Trophoblast cell (in vitro differentiated cells and primary cell): ENCODE measurements at regions not wholly inside any gene's neighbourhood (a gene's known extent, or its start where the extent isn't known, plus 50 kb on each side); places are given as distances from the start of the nearest gene placed in this dataset.

Experiments used
- DNase-seq, 2 donors: peaks; one replicate each; pipeline ENCODE4 v3.0.0-alpha.2; 2016
- H2AFZ ChIP-seq: 2 replicates; pipeline ENCODE4 v1.6.1; 2013; ENCODE audit warnings: low read length, moderate library complexity, mild to moderate bottlenecking; ENCODE audit not compliant: insufficient read depth, poor library complexity
- H2AK5ac ChIP-seq: 2 replicates; pipeline ENCODE4 v1.6.1; 2013; ENCODE audit warnings: mild to moderate bottlenecking, low read length
- H2BK120ac ChIP-seq: 2 replicates; pipeline ENCODE4 v1.6.1; 2013; ENCODE audit warnings: low read length, mild to moderate bottlenecking, moderate library complexity; ENCODE audit not compliant: insufficient read depth, poor library complexity
- H2BK12ac ChIP-seq: 2 replicates; pipeline ENCODE4 v1.6.1; 2013; ENCODE audit warnings: mild to moderate bottlenecking, low read length, moderate library complexity
- H2BK5ac ChIP-seq: 2 replicates; pipeline ENCODE4 v1.6.1; 2013; ENCODE audit warnings: low read length, low read depth, moderate library complexity, mild to moderate bottlenecking; ENCODE audit not compliant: poor library complexity
- H3K14ac ChIP-seq: 2 replicates; pipeline ENCODE4 v1.6.1; 2013; ENCODE audit warnings: mild to moderate bottlenecking, low read length
- H3K18ac ChIP-seq: 2 replicates; pipeline ENCODE4 v1.6.1; 2013; ENCODE audit warnings: mild to moderate bottlenecking, low read length
- H3K23ac ChIP-seq: 2 replicates; pipeline ENCODE4 v1.6.1; 2013; ENCODE audit warnings: low read length
- H3K27ac ChIP-seq: 2 replicates; pipeline ENCODE4 v1.5.1; 2013; ENCODE audit warnings: low read depth, mild to moderate bottlenecking, inconsistent platforms, low read length, moderate library complexity
- H3K27me3 ChIP-seq: 2 replicates; pipeline ENCODE4 v1.6.1; 2013; ENCODE audit warnings: inconsistent platforms, mild to moderate bottlenecking, low read length, moderate library complexity; ENCODE audit not compliant: insufficient read depth
- H3K36me3 ChIP-seq, 2 experiments: 1 replicate in 1 of 2; 2 replicates in 1 of 2; pipeline ENCODE4 v1.6.1; 2013; ENCODE audit warnings: low read length in 2 of 2, mild to moderate bottlenecking in 2 of 2, moderate library complexity in 1 of 2; ENCODE audit not compliant: insufficient read depth in 2 of 2, control insufficient read depth in 1 of 2
- H3K4ac ChIP-seq: 2 replicates; pipeline ENCODE4 v1.6.1; 2013; ENCODE audit warnings: low read depth, mild to moderate bottlenecking, low read length, moderate library complexity
- H3K4me1 ChIP-seq, 2 experiments: 1 replicate in 1 of 2; 2 replicates in 1 of 2; pipeline ENCODE4 v1.6.1; 2013; ENCODE audit warnings: low read length in 2 of 2, mild to moderate bottlenecking in 2 of 2, moderate library complexity in 1 of 2; ENCODE audit not compliant: insufficient read depth in 2 of 2, control insufficient read depth in 1 of 2
- H3K4me2 ChIP-seq: 2 replicates; pipeline ENCODE4 v1.6.1; 2013; ENCODE audit warnings: inconsistent platforms, mild to moderate bottlenecking, low read length, moderate library complexity
- H3K4me3 ChIP-seq: 2 replicates; pipeline ENCODE4 v1.5.1; 2013; ENCODE audit warnings: mild to moderate bottlenecking, low read depth, low read length, inconsistent platforms
- H3K79me1 ChIP-seq: one replicate; pipeline ENCODE4 v1.6.1; 2013; ENCODE audit warnings: low read length
- H3K79me2 ChIP-seq: 2 replicates; pipeline ENCODE4 v1.6.1; 2013; ENCODE audit warnings: low read length, mild to moderate bottlenecking; ENCODE audit not compliant: control insufficient read depth, insufficient read depth, poor library complexity
- H3K9ac ChIP-seq: 2 replicates; pipeline ENCODE4 v1.6.1; 2013; ENCODE audit warnings: mild to moderate bottlenecking, low read length
- H3K9me3 ChIP-seq: 2 replicates; pipeline ENCODE4 v1.6.1; 2013; ENCODE audit warnings: low read depth, mild to moderate bottlenecking, control low read depth, inconsistent platforms, low read length; ENCODE audit not compliant: insufficient read depth
- H4K12ac ChIP-seq: 2 replicates; pipeline ENCODE4 v1.6.1; 2013; ENCODE audit warnings: low read depth, mild to moderate bottlenecking, low read length, moderate library complexity
- H4K8ac ChIP-seq: 2 replicates; pipeline ENCODE4 v1.6.1; 2013; ENCODE audit warnings: low read depth, mild to moderate bottlenecking, low read length, moderate library complexity
- H4K91ac ChIP-seq: one replicate; pipeline ENCODE4 v1.6.1; 2013; ENCODE audit warnings: low read depth, mild to moderate bottlenecking, low read length, moderate library complexity
- WGBS: extraction: QIAGEN DNeasy Blood & Tissue Kit; methylation state at CpG from one replicate; pipeline ENCODE4 v1.1.7; 2013; ENCODE audit warnings: missing lambda C conversion rate; ENCODE audit not compliant: insufficient read length, insufficient coverage; ENCODE audit errors: extremely low coverage; 5-methylcytosine and 5-hydroxymethylcytosine counted together

DNA sequence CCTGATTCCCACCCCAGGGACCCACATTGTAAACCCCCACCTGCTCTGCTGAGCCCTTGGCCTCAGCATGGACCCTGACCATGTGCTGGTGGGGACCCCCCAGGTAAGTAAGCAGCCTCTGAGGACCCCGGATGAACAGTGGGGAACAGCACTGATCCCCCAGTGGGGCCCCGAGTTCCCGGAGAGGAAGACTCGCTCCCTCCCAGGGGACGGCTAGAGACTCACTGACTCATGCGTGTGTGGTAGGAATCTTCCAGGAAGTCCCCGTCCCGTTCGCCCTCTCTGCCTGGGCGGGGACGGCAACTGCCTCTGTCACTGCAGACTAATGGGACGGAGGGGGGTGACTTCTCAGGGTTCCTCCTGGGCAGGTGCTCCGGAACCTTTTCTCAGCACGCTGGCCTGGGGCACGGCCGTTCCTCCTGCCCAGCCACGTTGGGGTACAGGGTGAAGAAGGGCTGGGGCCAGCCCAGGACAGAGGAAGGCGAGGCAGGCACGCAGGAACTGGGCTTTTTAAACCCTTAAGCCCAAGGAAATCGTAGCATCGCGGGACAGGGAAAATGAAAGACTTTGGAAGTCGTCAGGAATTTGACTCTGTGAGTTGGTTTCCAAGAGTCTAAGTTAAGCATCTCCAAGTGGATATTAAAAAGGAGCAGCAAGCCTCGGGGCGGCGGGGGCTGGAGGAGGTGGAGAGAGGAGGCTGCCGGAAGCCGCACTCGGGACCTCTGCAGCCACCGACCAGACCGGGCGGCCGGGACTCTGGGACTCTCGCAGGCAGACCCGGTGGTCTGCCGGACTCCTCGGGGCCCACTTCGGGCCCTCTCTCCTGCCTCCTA is 178.7 kb downstream of the SEC14L1 start:
- DNase-seq: peak; percentile 86 to 87
- Histone ChIP-seq H2AFZ (no peak overlapping the region), H4K91ac (peak overlapping the region; percentile 87), H3K4me3 (no peak overlapping the region), H3K23ac (no peak overlapping the region), H3K4ac (no peak overlapping the region), H2BK12ac (peak overlapping the region; percentile 72), H3K27ac (peak overlapping the region; percentile 8), H2BK120ac (peak overlapping the region; percentile 67), H4K12ac (no peak overlapping the region), H3K79me1 (peaks cover 49% of the 10 kb centered on the region), H3K36me3 (peaks cover 0 to 2% of the 10 kb centered on the region in 2 experiments), H3K9ac (no peak overlapping the region), H3K9me3 (no peaks in the 10 kb centered on the region), H3K4me1 (peaks cover 59 to 69% of the 10 kb centered on the region in 2 experiments), H3K14ac (peak overlapping the region; percentile 53), H3K79me2 (peaks cover 16% of the 10 kb centered on the region), H3K18ac (peak overlapping the region; percentile 54), H4K8ac (peak overlapping the region; percentile 20), H2AK5ac (peak overlapping the region; percentile 5), H2BK5ac (peak overlapping the region; percentile 62), H3K4me2 (peak overlapping the region; percentile 13), H3K27me3 (no peaks in the 10 kb centered on the region)
- no CpG with 5 or more reads among the region's 38 CpGs for WGBS

DNA sequence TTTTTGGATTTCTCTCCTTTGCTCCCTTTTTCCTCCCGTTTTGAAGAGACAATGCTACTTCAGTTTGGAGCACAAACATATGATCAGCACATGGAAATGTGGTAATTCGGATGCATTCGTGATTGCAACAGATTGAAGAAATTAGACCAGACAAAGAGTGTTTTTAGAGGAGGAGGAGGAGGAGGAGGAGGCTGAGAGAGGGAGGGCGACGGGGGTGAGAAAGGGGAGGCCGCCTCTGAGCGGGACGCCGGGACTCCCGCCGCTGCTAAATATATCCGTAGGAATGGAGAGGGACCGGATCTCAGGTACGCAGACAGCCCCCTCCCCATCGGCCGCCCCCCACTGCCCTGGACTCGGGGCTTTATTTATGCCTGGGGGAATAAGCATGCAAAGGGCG is 179.3 kb downstream of the SEC14L1 start:
- Histone ChIP-seq H3K4me3 (no peak overlapping the region), H2AFZ (no peak overlapping the region), H3K14ac (no peak overlapping the region), H4K91ac (peak overlapping the region; percentile 63), H3K36me3 (peaks cover 0 to 2% of the 10 kb centered on the region in 2 experiments), H2BK5ac (no peak overlapping the region), H3K9me3 (no peaks in the 10 kb centered on the region), H2AK5ac (no peak overlapping the region), H3K9ac (no peak overlapping the region), H3K79me2 (peaks cover 16% of the 10 kb centered on the region), H4K8ac (no peak overlapping the region), H3K27me3 (no peaks in the 10 kb centered on the region), H3K4me1 (peaks cover 59 to 65% of the 10 kb centered on the region in 2 experiments), H4K12ac (no peak overlapping the region), H2BK120ac (no peak overlapping the region), H3K4me2 (no peak overlapping the region), H2BK12ac (peak overlapping the region; percentile 8), H3K18ac (no peak overlapping the region), H3K23ac (no peak overlapping the region), H3K79me1 (peaks cover 49% of the 10 kb centered on the region), H3K27ac (no peak overlapping the region), H3K4ac (no peak overlapping the region)
- no CpG with 5 or more reads among the region's 18 CpGs for WGBS
- no peak for DNase-seq

DNA sequence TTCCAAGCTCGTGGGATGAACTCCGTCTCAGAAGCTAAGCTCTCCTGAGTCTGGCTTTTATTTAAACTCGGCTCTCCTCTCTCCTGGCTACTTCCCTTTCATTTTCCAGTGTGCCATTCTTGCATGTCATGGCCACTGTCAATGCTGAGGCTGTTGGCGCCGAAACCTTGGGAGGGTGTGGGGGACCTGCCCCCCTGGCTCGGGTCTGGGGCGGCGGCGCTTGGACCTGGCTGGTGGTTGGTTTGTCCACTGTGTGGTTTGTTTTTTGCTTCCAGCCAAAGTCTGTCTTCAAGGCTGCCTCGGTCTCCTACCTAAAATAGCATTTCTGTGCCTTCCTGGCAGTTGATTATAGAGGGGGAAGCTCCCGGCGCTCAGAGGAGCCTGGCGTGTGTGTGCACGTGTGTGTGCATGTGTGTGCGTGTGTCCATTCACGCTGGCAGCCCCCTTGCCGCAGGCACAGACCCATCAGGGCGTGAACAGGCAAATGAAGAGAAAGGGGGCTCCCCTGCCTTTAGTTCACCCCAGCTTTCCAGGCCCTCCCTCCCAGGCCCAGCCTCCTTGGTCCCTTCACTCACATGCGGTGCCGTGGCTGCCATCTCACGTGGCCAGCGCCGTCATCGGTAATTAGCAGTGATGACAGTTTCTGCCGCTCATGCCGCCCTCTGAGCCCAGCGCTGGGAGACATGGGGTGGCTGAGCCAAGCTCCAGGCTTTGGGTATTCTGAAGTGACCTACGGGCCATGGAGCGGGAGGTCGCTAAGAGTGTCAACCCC is 179.9 kb downstream of the SEC14L1 start:
- Histone ChIP-seq H2BK12ac (peak overlapping the region; percentile 91), H3K9ac (no peak overlapping the region), H2BK5ac (peak overlapping the region; percentile 37), H3K23ac (no peak overlapping the region), H3K27me3 (no peaks in the 10 kb centered on the region), H3K9me3 (no peaks in the 10 kb centered on the region), H2BK120ac (peak overlapping the region; percentile 77), H4K8ac (peak overlapping the region; percentile 16), H3K4me1 (peaks cover 62 to 68% of the 10 kb centered on the region in 2 experiments), H3K79me1 (peaks cover 50% of the 10 kb centered on the region), H4K91ac (peak overlapping the region; percentile 50), H3K36me3 (peaks cover 0 to 2% of the 10 kb centered on the region in 2 experiments), H2AFZ (peak overlapping the region; percentile 17), H3K79me2 (peaks cover 16% of the 10 kb centered on the region), H4K12ac (no peak overlapping the region), H3K4me3 (no peak overlapping the region), H3K4ac (peak overlapping the region; percentile 59), H3K14ac (peak overlapping the region; percentile 70), H3K4me2 (no peak overlapping the region), H3K18ac (peak overlapping the region; percentile 82), H3K27ac (no peak overlapping the region), H2AK5ac (peak overlapping the region; percentile 87)
- WGBS: no CpG with 5 or more reads among the region's 30 CpGs
- no peak for DNase-seq

DNA sequence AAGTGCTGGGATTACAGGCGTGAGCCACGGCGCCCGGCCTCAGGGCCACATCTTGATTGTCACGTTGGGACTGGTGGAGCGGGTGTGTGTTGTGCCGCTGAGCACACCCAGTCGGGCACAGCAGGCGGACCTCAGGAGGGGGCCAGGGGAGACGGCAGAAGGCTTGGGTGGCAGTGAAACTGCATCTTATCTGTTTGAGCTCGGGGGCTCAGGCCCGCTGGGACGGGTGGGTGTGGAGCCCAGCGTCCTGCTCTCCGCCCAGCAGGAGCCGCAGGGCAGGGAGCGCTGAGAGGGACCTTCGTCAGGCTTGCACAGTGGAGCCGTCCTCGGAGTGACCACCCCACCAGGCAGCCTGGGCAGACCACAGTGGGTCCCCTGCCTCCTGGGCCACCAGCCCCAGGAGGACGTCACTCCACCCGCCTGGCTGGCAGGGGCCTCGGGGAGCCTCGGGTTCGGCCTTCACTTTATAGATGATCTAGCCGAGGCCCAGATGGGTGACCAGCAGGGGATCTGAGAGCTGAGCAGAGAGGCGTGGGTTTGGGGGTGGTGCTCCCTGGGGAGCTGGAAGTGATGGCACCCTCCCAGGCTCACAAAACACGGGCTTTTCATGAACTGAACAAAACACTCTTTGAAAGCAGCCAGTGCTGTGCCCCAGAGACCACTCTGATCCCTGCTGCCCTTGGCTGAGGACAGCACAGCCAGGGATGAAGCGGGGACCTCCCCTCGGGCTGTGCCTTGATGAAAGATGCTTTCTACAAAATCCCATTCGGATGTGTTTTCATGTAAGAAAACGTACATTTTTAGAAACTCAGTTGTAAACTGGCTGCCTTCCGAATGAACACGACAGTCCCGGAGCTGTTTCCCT is 181.1 kb downstream of the SEC14L1 start:
- Histone ChIP-seq H4K91ac (peak overlapping the region; percentile 83), H2AFZ (peak overlapping the region; percentile 30), H3K4me1 (peaks cover 55 to 60% of the 10 kb centered on the region in 2 experiments), H4K12ac (no peak overlapping the region), H3K18ac (peak overlapping the region; percentile 89), H3K23ac (no peak overlapping the region), H2AK5ac (peak overlapping the region; percentile 97), H4K8ac (peak overlapping the region; percentile 39), H3K36me3 (peaks cover 0 to 2% of the 10 kb centered on the region in 2 experiments), H3K27me3 (no peaks in the 10 kb centered on the region), H2BK5ac (no peak overlapping the region), H2BK12ac (peak overlapping the region; percentile 37), H3K27ac (no peak overlapping the region), H3K4ac (peak overlapping the region; percentile 57), H3K79me1 (peaks cover 44% of the 10 kb centered on the region), H3K9ac (no peak overlapping the region), H3K14ac (peak overlapping the region; percentile 84), H3K4me3 (no peak overlapping the region), H3K79me2 (peaks cover 16% of the 10 kb centered on the region), H2BK120ac (peak overlapping the region; percentile 82), H3K4me2 (no peak overlapping the region), H3K9me3 (no peaks in the 10 kb centered on the region)
- DNase-seq: no peak
- no CpG with 5 or more reads among the region's 35 CpGs for WGBS
